SK-N-SH treated with all-trans-retinoic acid at 6 μM for 48 hours (cell line): ENCODE measurements at regions not wholly inside any gene's neighbourhood (a gene's known extent, or its start where the extent isn't known, plus 50 kb on each side); places are given as distances from the start of the nearest gene placed in this dataset.

Source experiments
- ATAC-seq: fragments of 200-7000 bp; cut with Tn5 transposase; 3 replicates; pipeline ENCODE4 v1.9.1; 2020; ENCODE audit warnings: mild to moderate bottlenecking, moderate library complexity
- ARNTL ChIP-seq: fragments of 450-650 bp; formaldehyde crosslinking; IDR thresholded peaks from 2 replicates; pipeline ENCODE4 v1.5.0; 2020; ENCODE audit warnings: low read depth, mild to moderate bottlenecking, moderate library complexity, borderline replicate concordance
- BACH2 ChIP-seq: fragments of 250-450 bp; sonication (Bioruptor Pico); IDR thresholded peaks from 2 replicates; pipeline ENCODE4 v1.9.0; 2021; ENCODE audit warnings: mild to moderate bottlenecking, borderline replicate concordance
- CREB5 ChIP-seq: fragments of 250-450 bp; sonication (Bioruptor Pico); IDR thresholded peaks from 2 replicates; pipeline ENCODE4 v1.5.1; 2020; ENCODE audit warnings: low read depth, mild to moderate bottlenecking, moderate library complexity
- CSDC2 ChIP-seq: fragments of 250-450 bp; sonication (Bioruptor Pico); IDR thresholded peaks from 2 replicates; pipeline ENCODE4 v1.5.0; 2020; ENCODE audit warnings: mild to moderate bottlenecking, moderate library complexity
- ESRRG ChIP-seq: fragments of 250-450 bp; sonication (Bioruptor Pico); IDR thresholded peaks from 2 replicates; pipeline ENCODE4 v1.6.1; 2021; ENCODE audit warnings: mild to moderate bottlenecking
- ISL1 ChIP-seq: fragments of 250-450 bp; sonication (Bioruptor Pico); IDR thresholded peaks from 2 replicates; pipeline ENCODE4 v2.1.2; 2022; ENCODE audit warnings: mild to moderate bottlenecking, moderate library complexity
- OSR1 ChIP-seq: fragments of 250-450 bp; sonication (Bioruptor Pico); IDR thresholded peaks from 2 replicates; pipeline ENCODE4 v1.8.0; 2022; ENCODE audit warnings: moderate library complexity, mild to moderate bottlenecking, inconsistent platforms
- PATZ1 ChIP-seq: fragments of 250-450 bp; sonication (Bioruptor Pico); IDR thresholded peaks from 2 replicates; pipeline ENCODE4 v1.8.0; 2020; ENCODE audit warnings: mild to moderate bottlenecking, moderate library complexity, borderline replicate concordance
- PPARA ChIP-seq: fragments of 250-450 bp; sonication (Bioruptor Pico); IDR thresholded peaks from 2 replicates; pipeline ENCODE4 v1.5.0; 2020; ENCODE audit warnings: mild to moderate bottlenecking, borderline replicate concordance
- SNAI2 ChIP-seq: fragments of 250-450 bp; sonication (Bioruptor Pico); IDR thresholded peaks from 2 replicates; pipeline ENCODE4 v1.5.0; 2020; ENCODE audit warnings: mild to moderate bottlenecking, moderate library complexity
- TCF4 ChIP-seq: fragments of 250-450 bp; sonication (Bioruptor Pico); IDR thresholded peaks from 2 replicates; pipeline ENCODE4 v1.8.0; 2021; ENCODE audit warnings: mild to moderate bottlenecking, moderate library complexity, borderline replicate concordance
- TOX ChIP-seq: fragments of 250-450 bp; sonication (Bioruptor Pico); IDR thresholded peaks from 2 replicates; pipeline ENCODE4 v1.8.0; 2021; ENCODE audit warnings: mild to moderate bottlenecking, moderate library complexity, borderline replicate concordance
- TSHZ2 ChIP-seq: fragments of 250-450 bp; sonication (Bioruptor Pico); IDR thresholded peaks from 2 replicates; pipeline ENCODE4 v1.5.0; 2020; ENCODE audit warnings: mild to moderate bottlenecking, moderate library complexity
- ZFP3 ChIP-seq: fragments of 250-450 bp; sonication (Bioruptor Pico); IDR thresholded peaks from 2 replicates; pipeline ENCODE4 v1.5.0; 2020; ENCODE audit warnings: mild to moderate bottlenecking, moderate library complexity
- ZFP30 ChIP-seq: fragments of 450-650 bp; formaldehyde crosslinking; IDR thresholded peaks from 2 replicates; pipeline ENCODE4 v1.5.0; 2022; ENCODE audit warnings: mild to moderate bottlenecking, moderate library complexity
- ZNF565 ChIP-seq: fragments of 450-650 bp; formaldehyde crosslinking; conservative IDR thresholded peaks from 2 replicates; pipeline ENCODE4 v1.5.0; 2020; ENCODE audit warnings: low read depth, mild to moderate bottlenecking, moderate library complexity
- ZNF70 ChIP-seq: fragments of 450-650 bp; formaldehyde crosslinking; IDR thresholded peaks from 2 replicates; pipeline ENCODE4 v1.5.0; 2020; ENCODE audit warnings: mild to moderate bottlenecking, moderate library complexity
- ZNF8 ChIP-seq: fragments of 450-650 bp; formaldehyde crosslinking; IDR thresholded peaks from 2 replicates; pipeline ENCODE4 v1.5.0; 2020; ENCODE audit warnings: mild to moderate bottlenecking, moderate library complexity
- TF ChIP-seq, protein P1 (sequence below): fragments of 250-450 bp; sonication (Bioruptor Pico); IDR thresholded peaks from 2 replicates; pipeline ENCODE4 v1.8.0; 2021; ENCODE audit warnings: low read depth, mild to moderate bottlenecking, moderate library complexity, borderline replicate concordance
- TF ChIP-seq, protein P2 (sequence below): fragments of 250-450 bp; sonication (Bioruptor Pico); IDR thresholded peaks from 2 replicates; pipeline ENCODE4 v1.5.1; 2021; ENCODE audit warnings: mild to moderate bottlenecking, moderate library complexity

GRCh38 chr15:53295574-53295973 is 463.9 kb downstream of the WDR72 start:
- TF ChIP-seq ZNF565 (CRISPR knock-in tag) (no peak), ZFP30 (CRISPR knock-in tag) (no peak)
- TF ChIP-seq, protein P1, sequence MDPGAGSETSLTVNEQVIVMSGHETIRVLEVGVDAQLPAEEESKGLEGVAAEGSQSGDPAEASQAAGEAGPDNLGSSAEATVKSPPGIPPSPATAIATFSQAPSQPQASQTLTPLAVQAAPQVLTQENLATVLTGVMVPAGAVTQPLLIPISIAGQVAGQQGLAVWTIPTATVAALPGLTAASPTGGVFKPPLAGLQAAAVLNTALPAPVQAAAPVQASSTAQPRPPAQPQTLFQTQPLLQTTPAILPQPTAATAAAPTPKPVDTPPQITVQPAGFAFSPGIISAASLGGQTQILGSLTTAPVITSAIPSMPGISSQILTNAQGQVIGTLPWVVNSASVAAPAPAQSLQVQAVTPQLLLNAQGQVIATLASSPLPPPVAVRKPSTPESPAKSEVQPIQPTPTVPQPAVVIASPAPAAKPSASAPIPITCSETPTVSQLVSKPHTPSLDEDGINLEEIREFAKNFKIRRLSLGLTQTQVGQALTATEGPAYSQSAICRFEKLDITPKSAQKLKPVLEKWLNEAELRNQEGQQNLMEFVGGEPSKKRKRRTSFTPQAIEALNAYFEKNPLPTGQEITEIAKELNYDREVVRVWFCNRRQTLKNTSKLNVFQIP (CRISPR knock-in tag), result no peak
- ATAC-seq, result no peak

DNA sequence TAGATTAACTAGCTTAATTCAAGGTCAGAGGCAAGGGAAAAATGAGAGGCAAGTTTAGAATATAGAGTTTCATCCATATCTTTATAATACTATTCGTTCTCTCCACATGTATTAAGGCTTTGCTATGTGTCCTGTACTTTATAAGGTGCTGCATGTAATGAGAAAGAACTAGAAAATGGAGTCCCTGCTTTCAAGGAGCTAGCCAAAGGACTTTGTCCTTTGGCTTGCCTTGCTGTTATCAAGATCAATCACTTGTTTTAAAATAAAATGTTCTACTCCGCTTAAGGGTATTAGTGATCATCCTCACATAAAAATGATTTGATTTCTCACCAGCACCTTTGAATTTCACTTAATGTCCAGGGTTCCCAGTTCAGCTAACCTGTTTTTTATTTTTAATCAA is 470.9 kb downstream of the WDR72 start:
- TF ChIP-seq SNAI2 (CRISPR knock-in tag), result no peak
- TF ChIP-seq OSR1, result no peak
- no peak for TF ChIP-seq CREB5 (CRISPR knock-in tag)
- ATAC-seq, result no peak

- ATAC-seq, result no peak
- TF ChIP-seq ZNF70 (CRISPR knock-in tag) (no peak), CREB5 (CRISPR knock-in tag) (no peak), TSHZ2 (CRISPR knock-in tag) (no peak), SNAI2 (CRISPR knock-in tag) (no peak), OSR1 (no peak), ZFP3 (CRISPR knock-in tag) (no peak), PPARA (CRISPR knock-in tag) (no peak), ISL1 (CRISPR knock-in tag) (no peak), ZNF565 (CRISPR knock-in tag) (no peak), TOX (CRISPR knock-in tag) (no peak), ESRRG (CRISPR knock-in tag) (no peak), ZNF8 (no peak), PATZ1 (no peak)
- TF ChIP-seq, protein P2, sequence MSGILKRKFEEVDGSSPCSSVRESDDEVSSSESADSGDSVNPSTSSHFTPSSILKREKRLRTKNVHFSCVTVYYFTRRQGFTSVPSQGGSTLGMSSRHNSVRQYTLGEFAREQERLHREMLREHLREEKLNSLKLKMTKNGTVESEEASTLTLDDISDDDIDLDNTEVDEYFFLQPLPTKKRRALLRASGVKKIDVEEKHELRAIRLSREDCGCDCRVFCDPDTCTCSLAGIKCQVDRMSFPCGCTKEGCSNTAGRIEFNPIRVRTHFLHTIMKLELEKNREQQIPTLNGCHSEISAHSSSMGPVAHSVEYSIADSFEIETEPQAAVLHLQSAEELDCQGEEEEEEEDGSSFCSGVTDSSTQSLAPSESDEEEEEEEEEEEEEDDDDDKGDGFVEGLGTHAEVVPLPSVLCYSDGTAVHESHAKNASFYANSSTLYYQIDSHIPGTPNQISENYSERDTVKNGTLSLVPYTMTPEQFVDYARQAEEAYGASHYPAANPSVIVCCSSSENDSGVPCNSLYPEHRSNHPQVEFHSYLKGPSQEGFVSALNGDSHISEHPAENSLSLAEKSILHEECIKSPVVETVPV (CRISPR knock-in tag), result no peak
- TF ChIP-seq, all 23 proteins: peak for 0
These were observed 484.5 kb upstream of the ONECUT1 start for GRCh38 chr15:53274630-53275029.

DNA sequence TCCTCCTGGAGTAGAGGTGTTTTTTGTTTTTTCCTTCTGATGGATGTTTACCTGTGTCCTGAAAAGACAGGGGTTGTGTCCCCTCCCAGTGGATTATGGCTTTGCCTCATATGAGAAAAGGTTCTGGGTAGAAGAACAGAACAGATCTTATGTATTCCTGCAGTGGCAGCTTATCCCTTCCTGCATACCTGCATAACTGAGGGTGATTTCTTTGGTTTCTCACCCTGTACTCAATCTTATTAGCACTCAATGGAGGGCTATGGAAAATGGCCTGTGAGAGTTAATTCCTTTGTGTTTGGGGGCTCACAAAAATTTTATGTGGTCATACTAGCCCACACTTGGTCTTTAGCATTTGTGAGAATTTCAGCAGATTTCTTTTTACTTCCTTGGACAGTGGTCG is 482.0 kb upstream of the ONECUT1 start:
- no peak for ATAC-seq
- TF ChIP-seq OSR1, result no peak
- no peak for TF ChIP-seq BACH2 (CRISPR knock-in tag)
- no peak for TF ChIP-seq CSDC2 (CRISPR knock-in tag)
- no peak for TF ChIP-seq ZFP30 (CRISPR knock-in tag)
- TF ChIP-seq ARNTL (CRISPR knock-in tag), result no peak
- no peak for TF ChIP-seq ZNF565 (CRISPR knock-in tag)
- TF ChIP-seq TCF4, result no peak
